GM21723 (cell line): ENCODE measurements at regions not wholly inside any gene's neighbourhood (a gene's known extent, or its start where the extent isn't known, plus 50 kb on each side); places are given as distances from the start of the nearest gene placed in this dataset.

Source experiments
- ATAC-seq: cut with Tn5 transposase; IDR thresholded peaks from one replicate; pipeline ENCODE4 v1.9.1; 2021; ENCODE audit warnings: mild to moderate bottlenecking, moderate library complexity; ENCODE audit not compliant: unreplicated experiment

GRCh38 chr11:130728185-130729180 lies 187.8 kb downstream of the SNX19 start:
- ATAC-seq, result no peak

GRCh38 chr11:130729193-130729592 lies 187.1 kb downstream of the SNX19 start:
- ATAC-seq, result no peak

- ATAC-seq, result no peak
Observed at GRCh38 chr11:130729678-130730300, 186.5 kb downstream of the SNX19 start.

- ATAC-seq, result no peak
Observed at GRCh38 chr11:130731401-130731800, 184.9 kb downstream of the SNX19 start.

- ATAC-seq, result no peak
Observed at GRCh38 chr11:130732476-130732875, 183.8 kb downstream of the SNX19 start.

- ATAC-seq, result no peak
Observed at GRCh38 chr11:130737041-130737830, 179.0 kb downstream of the SNX19 start.

GRCh38 chr11:130737866-130738431 lies 178.3 kb downstream of the SNX19 start:
- ATAC-seq, result no peak

GRCh38 chr11:130738611-130739010 lies 177.7 kb downstream of the SNX19 start:
- no peak for ATAC-seq

GRCh38 chr11:130740819-130741218 lies 175.5 kb downstream of the SNX19 start:
- no peak for ATAC-seq

- ATAC-seq, result no peak
Observed at GRCh38 chr11:130744794-130745193, 171.5 kb downstream of the SNX19 start.

- no peak for ATAC-seq
Observed at GRCh38 chr11:130749216-130749615, 167.1 kb downstream of the SNX19 start.

- ATAC-seq, result no peak
Observed at GRCh38 chr11:130760515-130761125, 155.7 kb downstream of the SNX19 start.

- ATAC-seq, result no peak
Observed at GRCh38 chr11:130761560-130762220, 154.6 kb downstream of the SNX19 start.

GRCh38 chr11:130762638-130763037 lies 153.6 kb downstream of the SNX19 start:
- no peak for ATAC-seq

- ATAC-seq, result no peak
Observed at GRCh38 chr11:130763087-130763980, 152.9 kb downstream of the SNX19 start.

- ATAC-seq, result no peak
Observed at GRCh38 chr11:130765406-130765805, 150.9 kb downstream of the SNX19 start.

GRCh38 chr11:130765951-130766649 lies 150.2 kb downstream of the SNX19 start:
- peak; percentile 87 for ATAC-seq
